GM10248 (cell line): ENCODE measurements at regions not wholly inside any gene's neighbourhood (a gene's known extent, or its start where the extent isn't known, plus 50 kb on each side); places are given as distances from the start of the nearest gene placed in this dataset.

ENCODE experiments used
- CTCF ChIA-PET: fragments of 300-600 bp; sonication (Branson Sonifier 250); formaldehyde crosslinking; extraction: SDS; loops from one replicate; lab custom pipeline; 2021; ENCODE audit warnings: antibody characterized with exemption; lab: Yijun Ruan, JAX
- POLR2A ChIA-PET: fragments of 350-650 bp; sonication (Branson Sonifier 250); formaldehyde crosslinking; extraction: SDS; loops from one replicate; lab custom pipeline; 2020; ENCODE audit warnings: antibody characterized with exemption; lab: Yijun Ruan, JAX
- DNase-seq: peaks from one replicate; pipeline ENCODE4 v3.0.0; 2012; ENCODE audit errors: extremely low spot score
- CTCF ChIP-seq: IDR thresholded peaks from 2 replicates; pipeline ENCODE4 v1.5.1; 2012; ENCODE audit warnings: mild to moderate bottlenecking, low read depth; ENCODE audit errors: extremely low read depth, missing control alignments, control extremely low read depth

- ChIA-PET POLR2A (no interaction called here), CTCF (no interaction called here)
- TF ChIP-seq CTCF: no peak
- DNase-seq: no peak
Observed at GRCh38 chr1:79290927-79291474, 284.5 kb upstream of the ADGRL4 start.

- ChIA-PET POLR2A (no interaction called here), CTCF (no interaction called here)
- DNase-seq: no peak
- TF ChIP-seq CTCF: no peak
Observed at GRCh38 chr1:79287982-79288381, 281.5 kb upstream of the ADGRL4 start.

- TF ChIP-seq CTCF: no peak
- POLR2A ChIA-PET: no interaction called here
- CTCF ChIA-PET: interaction anchor here (0.7 to 1.6 kb wide), 4 partner anchors 9 to 31 kb away, joined by 3 to 4 read pairs (median 3); no protein-coding TSS in a partner anchor
- no peak for DNase-seq
Observed at GRCh38 chr1:79285667-79286066, 279.1 kb upstream of the ADGRL4 start.

- POLR2A ChIA-PET: no interaction called here
- CTCF ChIA-PET: no interaction called here
- TF ChIP-seq CTCF: no peak
- DNase-seq: no peak
Observed at GRCh38 chr1:79283451-79283850, 276.9 kb upstream of the ADGRL4 start.

- POLR2A ChIA-PET: no interaction called here
- no peak for DNase-seq
- TF ChIP-seq CTCF: no peak
- CTCF ChIA-PET: no interaction called here
Observed at GRCh38 chr1:79281442-79281841, 274.9 kb upstream of the ADGRL4 start.

- POLR2A ChIA-PET: no interaction called here
- no peak for DNase-seq
- TF ChIP-seq CTCF: no peak
- CTCF ChIA-PET: no interaction called here
Observed at GRCh38 chr1:79271759-79272158, 265.2 kb upstream of the ADGRL4 start.
